NCI-H69 (cell line): ENCODE measurements at regions not wholly inside any gene's neighbourhood (a gene's known extent, or its start where the extent isn't known, plus 50 kb on each side); places are given as distances from the start of the nearest gene placed in this dataset.

ENCODE experiments used
- DNase-seq: peaks from one replicate; lab custom pipeline; 2025; lab: John Stamatoyannopoulos, UW

- DNase-seq, result no peak
Observed at GRCh38 chr18:7482342-7482741, 84.8 kb upstream of the PTPRM start.

- DNase-seq, result no peak
Observed at GRCh38 chr18:7485616-7486015, 81.5 kb upstream of the PTPRM start.

- DNase-seq, result peak; percentile 24
Observed at GRCh38 chr18:7488571-7488970, 78.5 kb upstream of the PTPRM start.

GRCh38 chr18:7490104-7490503, 77.0 kb upstream of the PTPRM start:
- DNase-seq, result no peak

GRCh38 chr18:7492385-7492784, 74.7 kb upstream of the PTPRM start:
- DNase-seq, result peak; percentile 21

- no peak for DNase-seq
Observed at GRCh38 chr18:7497081-7497480, 70.0 kb upstream of the PTPRM start.

GRCh38 chr18:7511106-7511505, 56.0 kb upstream of the PTPRM start:
- DNase-seq, result no peak

GRCh38 chr18:7512348-7512747, 54.8 kb upstream of the PTPRM start:
- DNase-seq, result no peak

GRCh38 chr18:7512990-7513389, 54.1 kb upstream of the PTPRM start:
- no peak for DNase-seq

GRCh38 chr18:7514796-7515440, 52.2 kb upstream of the PTPRM start:
- no peak for DNase-seq

GRCh38 chr18:7516266-7517117, 50.6 kb upstream of the PTPRM start:
- no peak for DNase-seq
